ENCODE measurements at regions not wholly inside any gene's neighbourhood (a gene's known extent, or its start where the extent isn't known, plus 50 kb on each side); places are given as distances from the start of the nearest gene placed in this dataset.

GRCh38 chr3:194870394-194871110 lies 184.9 kb downstream of the FAM43A start:
- TF ChIP-seq RAD21 (IDR thresholded peaks at IDR 0.05; ENCODE audit: low read length) (no peak), POLR2A (IDR thresholded peaks at IDR 0.05; ENCODE audit: low read depth, low read length) (no peak), FOS (IDR thresholded peaks at IDR 0.05; ENCODE audit: low read depth, low read length) (no peak), CTCF (conservative IDR thresholded peaks at IDR 0.05; ENCODE audit: low read depth, low read length) (no peak), ELK1 (IDR thresholded peaks at IDR 0.05; ENCODE audit: borderline replicate concordance, low read depth, low read length) (no peak), MXI1 (IDR thresholded peaks at IDR 0.05; ENCODE audit: borderline replicate concordance, low read depth, low read length) (no peak), MAFK (IDR thresholded peaks at IDR 0.05; ENCODE audit: low read depth, low read length) (no peak), RFX5 (IDR thresholded peaks at IDR 0.05; ENCODE audit: low read depth, low read length) (no peak), CEBPB (IDR thresholded peaks at IDR 0.05; ENCODE audit: low read depth, low read length) (no peak), SMC3 (IDR thresholded peaks at IDR 0.05; ENCODE audit: low read depth, low read length) (no peak), MAZ (IDR thresholded peaks at IDR 0.05; ENCODE audit: borderline replicate concordance, low read depth, low read length) (no peak), RCOR1 (IDR thresholded peaks at IDR 0.05; ENCODE audit: insufficient replicate concordance, low read length) (no peak), CHD1 (IDR thresholded peaks at IDR 0.05; ENCODE audit: low read depth, low read length) (no peak)

Data from IMR-90 (cell line).